ENCODE measurements at regions not wholly inside any gene's neighbourhood (a gene's known extent, or its start where the extent isn't known, plus 50 kb on each side); places are given as distances from the start of the nearest gene placed in this dataset.

DNA sequence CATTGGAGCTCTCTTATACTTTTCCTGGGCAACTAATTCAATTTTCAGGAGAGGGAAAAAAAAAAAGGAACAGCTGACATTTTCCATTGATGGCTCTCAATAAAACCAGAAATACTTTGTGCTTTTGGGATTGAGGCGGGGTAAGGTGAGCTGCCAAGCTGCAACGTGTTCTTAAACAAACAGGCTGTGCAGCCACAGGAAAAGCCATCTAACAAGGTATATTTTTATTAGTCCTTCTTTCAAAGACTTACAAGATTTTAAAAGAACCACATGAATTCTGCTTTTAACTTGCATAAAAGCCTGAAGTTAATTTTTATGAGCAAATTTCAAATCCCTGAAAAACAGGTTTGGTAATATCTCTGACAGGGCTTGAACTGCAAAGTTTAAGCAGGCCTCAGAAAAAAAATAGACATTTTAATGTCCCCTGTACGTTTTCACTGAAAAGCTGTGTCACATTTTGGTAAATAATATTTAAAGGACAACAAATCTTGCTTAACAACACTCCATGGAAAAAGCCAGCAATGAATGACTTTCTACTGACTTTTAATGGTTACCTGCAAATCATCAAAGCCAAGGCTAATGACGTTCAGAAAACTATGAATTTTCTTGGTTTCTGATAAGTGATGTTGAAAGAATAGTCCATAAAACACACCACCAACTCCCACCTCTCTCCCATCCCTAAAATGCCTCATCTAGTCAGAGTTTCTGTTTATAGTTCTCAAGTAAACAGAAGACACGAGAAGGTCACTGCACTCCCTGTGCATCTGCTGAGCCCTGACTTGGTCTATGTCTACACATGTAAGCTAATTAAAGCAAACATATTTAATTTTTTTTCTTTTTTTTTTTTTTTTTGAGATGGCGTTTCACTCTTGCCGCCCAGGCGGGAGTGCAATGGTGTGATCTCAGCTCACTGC is 433.6 kb downstream of the PIK3R1 start:
- H3K36me3 Mint-ChIP-seq (ENCODE audit: low read depth): no peaks in the 10 kb centered on the region
- H3K9me3 Mint-ChIP-seq: no peaks in the 10 kb centered on the region
- no peak overlapping the region for H3K27ac Mint-ChIP-seq
- POLR2A ChIA-PET: no interaction called here
- no peak for DNase-seq
- no peaks in the 10 kb centered on the region for H3K27me3 Mint-ChIP-seq
- CTCF ChIA-PET: interaction anchor here (0.6 kb wide), 1 partner anchor 208 kb away, joined by 3 read pairs; no protein-coding TSS in a partner anchor
- no peak overlapping the region for H3K4me3 Mint-ChIP-seq
- H3K4me1 Mint-ChIP-seq: no peaks in the 10 kb centered on the region

DNA sequence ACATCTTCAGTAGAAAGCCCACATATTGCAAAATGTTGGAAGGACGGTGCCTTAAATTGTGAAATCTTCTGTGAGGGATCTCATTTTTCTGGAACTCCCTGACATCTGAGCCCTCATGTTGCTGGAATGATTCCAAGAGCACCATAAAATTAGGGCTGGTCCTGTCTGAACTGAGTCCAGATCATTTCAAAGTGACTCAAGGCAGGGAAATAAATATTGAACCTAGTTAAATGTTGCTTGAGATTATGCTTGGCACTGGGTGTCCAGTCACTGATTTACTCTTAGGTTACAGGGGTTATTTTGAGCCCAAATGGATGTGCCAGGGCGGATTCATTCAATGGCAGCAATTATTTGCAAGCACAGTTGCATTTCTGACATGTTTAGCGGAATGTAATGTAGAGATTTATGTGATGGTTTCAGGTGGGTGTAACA is 437.0 kb downstream of the PIK3R1 start:
- Mint-ChIP-seq H3K9me3 (no peaks in the 10 kb centered on the region), H3K36me3 (ENCODE audit: low read depth) (no peaks in the 10 kb centered on the region), H3K27ac (no peak overlapping the region), H3K4me1 (no peaks in the 10 kb centered on the region), H3K27me3 (no peaks in the 10 kb centered on the region), H3K4me3 (no peak overlapping the region)
- no peak for DNase-seq
- ChIA-PET POLR2A (interaction anchor here (0.7 kb wide), 1 partner anchor 16 kb away, joined by 4 read pairs; no protein-coding TSS in a partner anchor), CTCF (no interaction called here)

DNA sequence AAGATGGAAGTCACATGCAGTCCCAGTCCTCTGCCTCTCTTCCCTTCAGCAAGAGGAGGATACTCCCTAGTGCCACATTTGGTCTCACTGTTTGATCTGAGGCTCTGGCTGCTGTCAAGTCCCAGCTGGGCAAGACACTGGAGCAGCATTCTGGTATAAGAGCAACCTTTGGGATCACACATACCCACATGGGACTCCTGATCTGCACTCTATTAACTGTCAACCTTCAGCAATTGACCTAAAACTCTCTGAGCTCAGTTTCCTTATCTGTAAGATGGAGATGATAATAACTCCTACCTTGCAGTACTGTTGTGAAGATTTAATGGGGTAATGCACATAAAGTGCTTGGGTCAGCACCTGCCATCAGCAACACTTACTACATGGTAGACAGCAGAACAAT is 437.9 kb downstream of the PIK3R1 start:
- H3K27me3 Mint-ChIP-seq: no peaks in the 10 kb centered on the region
- H3K27ac Mint-ChIP-seq: no peak overlapping the region
- no peak overlapping the region for H3K4me3 Mint-ChIP-seq
- DNase-seq: no peak
- no peaks in the 10 kb centered on the region for H3K4me1 Mint-ChIP-seq
- H3K9me3 Mint-ChIP-seq: no peaks in the 10 kb centered on the region
- H3K36me3 Mint-ChIP-seq (ENCODE audit: low read depth): no peaks in the 10 kb centered on the region
- ChIA-PET POLR2A (no interaction called here), CTCF (no interaction called here)

DNA sequence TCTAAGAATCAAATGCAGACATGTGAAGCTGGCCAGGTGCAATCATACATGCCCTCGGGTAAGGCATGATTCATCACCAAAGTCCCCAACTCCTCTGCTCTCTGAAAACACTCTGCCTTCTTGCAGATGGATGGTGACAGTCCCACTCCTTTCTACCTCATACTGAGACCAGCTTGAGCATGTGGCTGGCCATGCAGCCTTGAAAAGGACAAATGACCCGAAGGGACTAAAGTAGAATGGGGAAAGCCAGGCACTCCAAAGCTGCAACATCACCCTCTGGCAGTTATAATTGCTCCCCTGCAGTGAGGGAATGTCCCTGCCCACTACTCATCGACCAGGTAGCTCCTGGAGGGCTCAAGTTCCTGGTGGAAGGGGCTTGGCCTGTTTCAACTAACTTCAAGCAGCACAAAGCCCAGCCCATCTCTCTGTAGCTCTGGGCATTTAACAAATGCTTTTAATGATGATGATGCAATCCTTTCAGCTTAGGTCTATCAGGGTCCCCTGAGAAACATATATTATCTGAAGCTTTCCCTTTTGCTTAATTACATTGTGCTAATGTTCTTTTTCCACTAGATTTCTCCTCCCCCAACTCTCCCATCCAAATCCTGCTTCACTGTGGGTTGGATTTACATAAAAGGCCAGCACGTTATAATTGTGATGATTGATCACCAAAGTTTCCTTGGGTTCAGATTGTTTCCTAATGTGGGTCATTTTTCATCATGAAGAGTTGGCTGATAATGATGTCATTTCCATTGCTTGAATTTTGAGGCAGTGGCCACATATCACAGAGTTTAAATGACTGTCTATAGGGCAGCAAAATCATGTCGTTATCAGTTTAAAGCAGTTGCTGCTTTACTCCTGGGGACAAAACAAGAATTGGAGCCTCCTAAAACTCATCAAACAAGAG is 436.5 kb upstream of the SLC30A5 start:
- ChIA-PET CTCF (no interaction called here), POLR2A (no interaction called here)
- peaks cover 1% of the 10 kb centered on the region for H3K27me3 Mint-ChIP-seq
- no peak for DNase-seq
- no peaks in the 10 kb centered on the region for H3K36me3 Mint-ChIP-seq (ENCODE audit: low read depth)
- no peaks in the 10 kb centered on the region for H3K9me3 Mint-ChIP-seq
- H3K27ac Mint-ChIP-seq: no peak overlapping the region
- no peaks in the 10 kb centered on the region for H3K4me1 Mint-ChIP-seq
- no peak overlapping the region for H3K4me3 Mint-ChIP-seq

DNA sequence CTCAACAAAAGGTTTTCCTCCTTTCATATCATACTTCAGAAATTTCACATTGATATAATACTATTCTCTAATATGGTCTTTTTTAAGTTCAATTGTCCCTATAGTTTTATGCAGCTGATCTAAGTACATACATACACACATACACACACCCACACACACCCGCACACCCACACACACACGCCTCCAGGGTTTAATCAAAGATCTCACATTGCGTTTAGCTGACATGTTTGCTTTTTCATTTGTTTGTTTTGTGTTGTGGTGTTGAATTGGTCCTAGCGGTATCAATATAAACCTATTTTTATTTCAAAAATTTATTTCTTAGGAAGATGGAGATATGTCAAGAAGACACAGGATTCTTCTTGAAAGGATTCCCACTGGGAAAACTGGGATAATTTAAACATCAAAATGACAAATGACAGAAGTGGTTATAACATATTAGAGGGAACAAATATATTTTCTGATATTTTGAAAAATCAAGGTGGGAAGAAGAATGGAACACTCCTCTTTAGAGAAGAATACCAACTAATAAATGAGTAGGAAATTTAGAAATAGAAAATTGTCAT is 434.9 kb upstream of the SLC30A5 start:
- Mint-ChIP-seq H3K4me3 (no peak overlapping the region), H3K27me3 (peaks cover 1% of the 10 kb centered on the region), H3K4me1 (no peaks in the 10 kb centered on the region), H3K9me3 (no peaks in the 10 kb centered on the region), H3K36me3 (ENCODE audit: low read depth) (no peaks in the 10 kb centered on the region), H3K27ac (no peak overlapping the region)
- DNase-seq: no peak
- ChIA-PET POLR2A (no interaction called here), CTCF (no interaction called here)

DNA sequence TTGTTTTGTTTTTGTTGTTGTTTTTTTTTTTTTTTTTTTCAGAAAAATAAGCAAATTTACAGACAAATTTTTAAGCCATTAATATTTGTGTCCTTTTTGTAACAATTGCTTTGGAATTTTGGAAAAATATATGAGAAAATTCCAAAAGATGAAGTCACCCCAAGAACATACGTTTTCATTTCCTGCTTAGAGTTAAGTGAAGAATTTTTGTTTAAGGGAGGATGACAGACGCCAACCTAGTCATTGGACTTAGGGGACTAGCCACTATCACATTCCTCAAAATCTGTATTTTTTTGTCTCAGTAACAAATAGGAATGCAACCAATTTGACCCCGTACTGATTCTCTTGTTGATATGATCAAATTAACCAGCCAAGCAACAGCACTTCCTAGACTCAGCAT is 433.9 kb upstream of the SLC30A5 start:
- CTCF ChIA-PET: no interaction called here
- Mint-ChIP-seq H3K4me1 (no peaks in the 10 kb centered on the region), H3K9me3 (no peaks in the 10 kb centered on the region), H3K27me3 (peaks cover 1% of the 10 kb centered on the region), H3K4me3 (no peak overlapping the region), H3K27ac (no peak overlapping the region), H3K36me3 (ENCODE audit: low read depth) (no peaks in the 10 kb centered on the region)
- POLR2A ChIA-PET: no interaction called here
- no peak for DNase-seq

DNA sequence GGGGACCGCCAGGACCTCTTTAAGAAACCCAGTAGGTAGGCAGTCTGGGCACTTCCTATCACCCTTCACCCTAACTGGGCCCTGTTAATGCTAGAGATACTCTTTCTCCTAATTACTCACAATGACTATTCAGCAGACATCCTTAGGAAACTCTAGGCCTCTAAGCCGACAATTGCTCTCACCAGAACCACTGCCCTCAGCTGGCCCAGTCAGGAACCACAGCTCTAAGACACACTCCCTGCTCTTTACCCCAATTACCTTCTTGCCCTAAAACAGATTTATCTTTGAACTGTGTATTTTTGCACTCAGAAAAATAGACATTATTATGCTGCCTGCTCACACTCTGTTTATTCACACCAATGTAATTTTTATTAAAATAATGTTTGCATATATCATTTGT is 432.6 kb upstream of the SLC30A5 start:
- H3K36me3 Mint-ChIP-seq (ENCODE audit: low read depth): no peaks in the 10 kb centered on the region
- H3K27ac Mint-ChIP-seq: no peak overlapping the region
- no peaks in the 10 kb centered on the region for H3K9me3 Mint-ChIP-seq
- no peak for DNase-seq
- H3K4me3 Mint-ChIP-seq: no peak overlapping the region
- ChIA-PET CTCF (no interaction called here), POLR2A (no interaction called here)
- no peaks in the 10 kb centered on the region for H3K4me1 Mint-ChIP-seq
- H3K27me3 Mint-ChIP-seq: peaks cover 1% of the 10 kb centered on the region

DNA sequence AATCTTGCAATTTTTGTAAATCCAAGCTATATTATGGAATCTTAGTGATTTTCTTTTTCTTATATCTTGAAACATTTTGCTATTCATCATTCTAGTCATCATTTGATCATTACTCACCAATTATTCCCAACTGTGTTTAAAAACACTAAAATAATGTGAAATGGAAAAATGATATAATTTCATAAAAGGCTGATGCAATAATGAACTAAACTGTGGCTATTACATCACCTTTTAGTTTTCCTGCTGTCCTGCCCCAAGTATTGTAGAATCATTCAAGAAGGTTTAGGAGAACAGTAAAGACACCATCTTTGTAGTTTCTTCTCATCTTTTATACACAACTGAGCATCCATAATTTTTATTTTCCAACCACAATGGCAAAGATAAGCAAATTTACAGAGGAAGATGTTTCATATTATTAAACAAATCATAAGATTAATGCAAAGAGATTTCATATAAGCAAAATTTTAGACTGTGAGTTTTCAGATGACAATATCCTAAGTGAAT is 431.0 kb upstream of the SLC30A5 start:
- ChIA-PET POLR2A (no interaction called here), CTCF (no interaction called here)
- DNase-seq: no peak
- Mint-ChIP-seq H3K27ac (no peak overlapping the region), H3K9me3 (no peaks in the 10 kb centered on the region), H3K4me3 (no peak overlapping the region), H3K36me3 (ENCODE audit: low read depth) (no peaks in the 10 kb centered on the region), H3K27me3 (peaks cover 1% of the 10 kb centered on the region), H3K4me1 (no peaks in the 10 kb centered on the region)

DNA sequence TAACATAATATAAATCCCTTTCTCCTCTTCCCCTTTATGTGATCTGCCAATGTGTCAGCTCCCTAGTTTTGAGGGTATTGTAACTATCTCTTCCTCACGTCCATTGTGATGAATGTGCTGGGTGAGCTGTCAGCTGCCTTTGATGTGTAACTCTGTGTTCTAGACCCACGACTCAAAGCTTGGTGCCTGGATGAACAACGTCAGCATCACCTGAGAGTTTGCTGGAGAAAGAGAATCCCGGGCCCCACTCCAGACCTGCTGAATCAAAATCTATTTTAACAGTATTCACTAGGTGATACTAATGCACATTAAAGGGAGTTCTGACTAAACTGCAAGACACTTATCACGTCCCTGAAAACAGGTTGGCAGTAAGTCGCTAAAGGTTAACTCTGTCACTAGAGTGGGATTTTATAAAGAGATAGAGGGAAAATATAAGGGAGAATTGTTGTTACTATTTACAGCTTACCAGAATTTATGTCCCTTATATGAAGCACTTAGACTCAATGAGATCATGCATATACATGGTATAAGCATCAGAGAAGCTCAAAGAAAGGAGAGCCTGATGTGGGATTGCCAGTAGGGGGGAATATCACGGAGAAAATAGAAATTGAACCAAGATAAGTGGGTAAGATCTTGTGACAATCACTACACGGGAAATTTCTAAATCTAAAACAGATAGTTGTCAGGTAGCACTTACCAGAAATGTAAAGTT is 423.8 kb upstream of the SLC30A5 start:
- H3K9me3 Mint-ChIP-seq: no peaks in the 10 kb centered on the region
- H3K36me3 Mint-ChIP-seq (ENCODE audit: low read depth): no peaks in the 10 kb centered on the region
- POLR2A ChIA-PET: no interaction called here
- H3K4me1 Mint-ChIP-seq: peaks cover 4% of the 10 kb centered on the region
- CTCF ChIA-PET: no interaction called here
- no peaks in the 10 kb centered on the region for H3K27me3 Mint-ChIP-seq
- no peak for DNase-seq
- H3K27ac Mint-ChIP-seq: no peak overlapping the region
- H3K4me3 Mint-ChIP-seq: no peak overlapping the region

DNA sequence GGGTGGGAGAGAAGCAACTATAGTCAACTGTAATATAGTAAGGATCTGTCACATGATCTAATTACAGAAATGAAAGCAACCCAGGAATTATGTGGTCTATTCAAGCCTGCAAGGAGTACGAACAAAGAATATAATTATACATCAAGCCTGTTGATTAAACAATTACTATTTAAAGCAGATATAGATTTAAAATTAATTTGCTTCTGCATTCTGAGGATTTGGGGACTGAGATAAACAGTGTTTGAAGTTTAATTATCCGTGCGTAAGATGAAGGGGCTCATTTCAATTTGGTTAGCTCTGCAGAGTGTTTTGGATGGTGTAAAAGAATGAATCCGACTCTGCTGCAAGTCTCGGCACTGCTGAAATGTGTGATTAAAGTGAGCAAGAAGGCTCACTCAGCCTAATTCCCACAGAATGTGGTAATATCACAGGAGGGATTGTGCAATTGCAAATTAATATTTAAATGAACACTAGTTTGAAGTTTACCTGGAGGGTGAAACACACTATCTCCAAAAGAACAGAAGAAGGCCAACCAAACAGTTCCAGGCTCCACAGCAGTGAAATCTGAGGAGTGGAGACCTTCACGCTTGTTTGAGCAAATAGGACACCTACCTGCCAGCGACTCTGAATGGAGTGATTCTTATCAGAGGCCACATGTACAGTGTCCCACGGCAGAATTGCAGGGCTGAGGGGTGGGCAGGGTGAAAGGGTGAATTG is 420.6 kb upstream of the SLC30A5 start:
- no peaks in the 10 kb centered on the region for H3K27me3 Mint-ChIP-seq
- H3K9me3 Mint-ChIP-seq: no peaks in the 10 kb centered on the region
- H3K27ac Mint-ChIP-seq: no peak overlapping the region
- H3K4me1 Mint-ChIP-seq: peaks cover 4% of the 10 kb centered on the region
- H3K36me3 Mint-ChIP-seq (ENCODE audit: low read depth): no peaks in the 10 kb centered on the region
- no peak for DNase-seq
- no peak overlapping the region for H3K4me3 Mint-ChIP-seq
- ChIA-PET POLR2A (no interaction called here), CTCF (no interaction called here)

DNA sequence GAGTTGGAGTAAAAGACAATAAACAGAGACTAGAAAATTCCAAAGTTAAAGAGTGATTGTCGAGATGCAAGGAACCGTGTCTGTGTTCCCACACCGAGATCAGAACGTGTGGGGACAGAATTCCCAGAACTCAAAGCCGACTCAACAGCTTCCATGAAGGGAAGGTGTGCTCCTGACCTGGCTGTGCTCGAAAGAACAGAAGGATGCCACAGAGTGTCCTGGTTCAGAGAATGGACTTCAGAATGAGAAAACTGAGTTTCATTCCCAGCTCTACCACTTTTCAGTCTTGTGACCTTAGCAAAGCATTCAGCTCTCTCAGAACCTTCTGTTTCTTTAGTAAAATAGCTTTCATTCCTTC is 420.0 kb upstream of the SLC30A5 start:
- no peak overlapping the region for H3K27ac Mint-ChIP-seq
- no peak for DNase-seq
- peaks cover 2% of the 10 kb centered on the region for H3K4me1 Mint-ChIP-seq
- POLR2A ChIA-PET: no interaction called here
- CTCF ChIA-PET: no interaction called here
- no peaks in the 10 kb centered on the region for H3K36me3 Mint-ChIP-seq (ENCODE audit: low read depth)
- H3K27me3 Mint-ChIP-seq: no peaks in the 10 kb centered on the region
- no peaks in the 10 kb centered on the region for H3K9me3 Mint-ChIP-seq
- H3K4me3 Mint-ChIP-seq: no peak overlapping the region

DNA sequence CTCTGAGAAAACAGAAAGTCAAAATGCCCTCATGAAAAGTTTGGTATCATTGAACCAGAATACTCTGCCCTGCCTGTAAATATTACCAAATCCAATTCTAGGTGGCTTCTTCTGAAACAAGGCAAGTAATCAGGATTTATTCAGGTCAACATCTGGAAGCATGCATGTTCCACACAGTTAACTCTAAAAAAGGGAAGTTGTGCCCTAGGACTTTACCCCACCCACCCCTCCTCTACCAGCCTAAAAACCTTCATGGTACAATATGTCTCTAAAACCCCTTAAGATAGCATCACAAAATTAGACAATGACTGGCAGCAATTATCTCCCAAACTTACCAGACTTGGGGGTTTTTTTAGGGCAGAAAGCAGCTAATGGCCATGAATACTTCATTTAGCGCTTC is 414.8 kb upstream of the SLC30A5 start:
- CTCF ChIA-PET: no interaction called here
- Mint-ChIP-seq H3K4me3 (no peak overlapping the region), H3K4me1 (no peaks in the 10 kb centered on the region), H3K27ac (no peak overlapping the region), H3K9me3 (no peaks in the 10 kb centered on the region), H3K36me3 (ENCODE audit: low read depth) (no peaks in the 10 kb centered on the region), H3K27me3 (peaks cover 3% of the 10 kb centered on the region)
- DNase-seq: no peak
- POLR2A ChIA-PET: no interaction called here

Measured in activated CD4-positive, alpha-beta T cell treated with anti-CD3 and anti-CD28 coated beads, Interleukin-2, amount 10 ng/mL, durations not matched to agents 7 days and 5 days (primary cell).